SK-MEL-5 (cell line): ENCODE measurements at regions not wholly inside any gene's neighbourhood (a gene's known extent, or its start where the extent isn't known, plus 50 kb on each side); places are given as distances from the start of the nearest gene placed in this dataset.
"Not testable (repeated sequence)": the region's sequence is repeated elsewhere in the genome, so short reads cannot be mapped to it uniquely, and the experiment has no call there.

Experiments used
- DNase-seq: peaks from one replicate; pipeline ENCODE4 v3.0.0-alpha.2; 2016; ENCODE audit warnings: low read depth, low spot score
- in situ Hi-C: cut with HindIII; loops from 2 replicates; pipeline ENCODE4 v1.10.0; 2016; ENCODE audit warnings: low sequenced_read_pairs, high pct_unique_total_duplicates, low pct_unique_long_range_greater_than_20kb

GRCh38 chr3:90136456-90137191 is 1029.2 kb downstream of the EPHA3 start:
- no peak for DNase-seq
- in situ Hi-C loops = no loop called here

GRCh38 chr3:90145094-90145860 is 1037.9 kb downstream of the EPHA3 start:
- DNase-seq = no peak
- in situ Hi-C loops = no loop called here

GRCh38 chr3:90180096-90180495 is 1072.7 kb downstream of the EPHA3 start:
- no peak for DNase-seq
- in situ Hi-C loops = no loop called here

GRCh38 chr3:90180543-90180942 is 1073.1 kb downstream of the EPHA3 start:
- no peak for DNase-seq
- in situ Hi-C loops = no loop called here

- in situ Hi-C loops = not testable (repeated sequence)
- DNase-seq = peak; percentile 69
These were observed 1075.0 kb downstream of the EPHA3 start for GRCh38 chr3:90182291-90182976.

- DNase-seq = peak; percentile 97
- in situ Hi-C loops = no loop called here
These were observed 1077.4 kb downstream of the EPHA3 start for GRCh38 chr3:90184861-90185260.

- DNase-seq, in situ Hi-C loops: not testable (repeated sequence)
These were observed 1090.0 kb downstream of the EPHA3 start for GRCh38 chr3:90197383-90197782.

- in situ Hi-C loops, DNase-seq: not testable (repeated sequence)
These were observed 1095.5 kb downstream of the EPHA3 start for GRCh38 chr3:90202931-90203330.

- DNase-seq, in situ Hi-C loops: not testable (repeated sequence)
These were observed 1099.1 kb downstream of the EPHA3 start for GRCh38 chr3:90206482-90206881.

GRCh38 chr3:90207353-90208097 is 1100.1 kb downstream of the EPHA3 start:
- peak; percentile 37 for DNase-seq
- in situ Hi-C loops = not testable (repeated sequence)

GRCh38 chr3:90221900-90222299 is 1114.5 kb downstream of the EPHA3 start:
- peak; percentile 69 for DNase-seq
- in situ Hi-C loops = no loop called here

- in situ Hi-C loops = no loop called here
- DNase-seq = no peak
These were observed 1134.1 kb downstream of the EPHA3 start for GRCh38 chr3:90241481-90241880.

GRCh38 chr3:90253131-90253530 is 1145.7 kb downstream of the EPHA3 start:
- no peak for DNase-seq
- in situ Hi-C loops = no loop called here

GRCh38 chr3:90261481-90262433 is 1154.3 kb downstream of the EPHA3 start:
- in situ Hi-C loops = no loop called here
- DNase-seq = no peak
